ENCODE measurements at regions not wholly inside any gene's neighbourhood (a gene's known extent, or its start where the extent isn't known, plus 50 kb on each side); places are given as distances from the start of the nearest gene placed in this dataset.
A peak's percentile ranks its signal among the peaks of the same experiment; 100 is the strongest.

GRCh38 chr5:8720506-8720905 lies 825.4 kb downstream of the SEMA5A start:
- no peaks in the 10 kb centered on the region for H3K9me3 Mint-ChIP-seq
- 91 to 93% methylated on average over 4 to 5 of the region's 5 CpGs for WGBS, 2 experiments (ENCODE audit: insufficient coverage in 1 of 2, insufficient read length in 1 of 2)
- H3K27me3 ChIP-seq (ENCODE audit: control insufficient read depth, insufficient read depth, low read length, poor library complexity, severe bottlenecking) = no peaks in the 10 kb centered on the region
- DNase-seq = no peak
- H3K27me3 Mint-ChIP-seq (ENCODE audit: insufficient read depth) = no peaks in the 10 kb centered on the region
- no peaks in the 10 kb centered on the region for H3K36me3 Mint-ChIP-seq (ENCODE audit: low read depth)
- no peak overlapping the region for H3K4me3 ChIP-seq (ENCODE audit: low read length)
- no peaks in the 10 kb centered on the region for H3K9me3 ChIP-seq (ENCODE audit: control insufficient read depth, low read length)
- TF ChIP-seq CTCF (conservative IDR thresholded peaks at IDR 0.05) = no peak
- H3K4me1 Mint-ChIP-seq = no peaks in the 10 kb centered on the region
- no peak overlapping the region for H3K4me3 Mint-ChIP-seq
- H3K27ac ChIP-seq (ENCODE audit: low read depth, low read length) = no peak overlapping the region
- H3K9ac ChIP-seq (ENCODE audit: extremely low read depth, low read length, poor library complexity, severe bottlenecking) = no peak overlapping the region
- H3K4me1 ChIP-seq (ENCODE audit: control insufficient read depth, insufficient read depth, low read length) = no peaks in the 10 kb centered on the region
- H3K27ac Mint-ChIP-seq = no peak overlapping the region
- no peaks in the 10 kb centered on the region for H3K36me3 ChIP-seq (ENCODE audit: control insufficient read depth, insufficient read depth, low read length)

- DNase-seq = no peak
- H3K36me3 ChIP-seq (ENCODE audit: control insufficient read depth, insufficient read depth, low read length) = no peaks in the 10 kb centered on the region
- no peak overlapping the region for H3K9ac ChIP-seq (ENCODE audit: extremely low read depth, low read length, poor library complexity, severe bottlenecking)
- no peak for TF ChIP-seq CTCF (conservative IDR thresholded peaks at IDR 0.05)
- H3K27ac ChIP-seq (ENCODE audit: low read depth, low read length) = no peak overlapping the region
- H3K9me3 Mint-ChIP-seq = no peaks in the 10 kb centered on the region
- H3K9me3 ChIP-seq (ENCODE audit: control insufficient read depth, low read length) = no peaks in the 10 kb centered on the region
- no peaks in the 10 kb centered on the region for H3K36me3 Mint-ChIP-seq (ENCODE audit: low read depth)
- no peaks in the 10 kb centered on the region for H3K27me3 Mint-ChIP-seq (ENCODE audit: insufficient read depth)
- no peak overlapping the region for H3K4me3 ChIP-seq (ENCODE audit: low read length)
- no peaks in the 10 kb centered on the region for H3K4me1 Mint-ChIP-seq
- H3K4me1 ChIP-seq (ENCODE audit: control insufficient read depth, insufficient read depth, low read length) = no peaks in the 10 kb centered on the region
- WGBS, 2 experiments (ENCODE audit: insufficient coverage in 1 of 2, insufficient read length in 1 of 2) = 91 to 100% methylated on average over 1 of the region's 1 CpG
- H3K27me3 ChIP-seq (ENCODE audit: control insufficient read depth, insufficient read depth, low read length, poor library complexity, severe bottlenecking) = no peaks in the 10 kb centered on the region
- no peak overlapping the region for H3K27ac Mint-ChIP-seq
- H3K4me3 Mint-ChIP-seq = no peak overlapping the region
Measured at GRCh38 chr5:8721536-8721935, 824.3 kb downstream of the SEMA5A start.

- no peaks in the 10 kb centered on the region for H3K4me1 ChIP-seq (ENCODE audit: control insufficient read depth, insufficient read depth, low read length)
- H3K27ac ChIP-seq (ENCODE audit: low read depth, low read length) = no peak overlapping the region
- H3K4me1 Mint-ChIP-seq = no peaks in the 10 kb centered on the region
- no peaks in the 10 kb centered on the region for H3K27me3 Mint-ChIP-seq (ENCODE audit: insufficient read depth)
- no peak for TF ChIP-seq CTCF (conservative IDR thresholded peaks at IDR 0.05)
- no peaks in the 10 kb centered on the region for H3K36me3 Mint-ChIP-seq (ENCODE audit: low read depth)
- H3K4me3 Mint-ChIP-seq = no peak overlapping the region
- H3K36me3 ChIP-seq (ENCODE audit: control insufficient read depth, insufficient read depth, low read length) = no peaks in the 10 kb centered on the region
- DNase-seq = peak; percentile 47
- H3K9me3 Mint-ChIP-seq = peaks cover 17% of the 10 kb centered on the region
- peaks cover 11% of the 10 kb centered on the region for H3K9me3 ChIP-seq (ENCODE audit: control insufficient read depth, low read length)
- no peak overlapping the region for H3K4me3 ChIP-seq (ENCODE audit: low read length)
- 86 to 95% methylated on average over 8 to 11 of the region's 11 CpGs for WGBS, 2 experiments (ENCODE audit: insufficient coverage in 1 of 2, insufficient read length in 1 of 2)
- H3K9ac ChIP-seq (ENCODE audit: extremely low read depth, low read length, poor library complexity, severe bottlenecking) = no peak overlapping the region
- no peaks in the 10 kb centered on the region for H3K27me3 ChIP-seq (ENCODE audit: control insufficient read depth, insufficient read depth, low read length, poor library complexity, severe bottlenecking)
- no peak overlapping the region for H3K27ac Mint-ChIP-seq
Measured at GRCh38 chr5:8726383-8727036, 819.4 kb downstream of the SEMA5A start.

Measured in endodermal cell (in vitro differentiated cells).